Aorta (tissue), 5 donors: ENCODE measurements at regions not wholly inside any gene's neighbourhood (a gene's known extent, or its start where the extent isn't known, plus 50 kb on each side); places are given as distances from the start of the nearest gene placed in this dataset.

Experiments used
- ATAC-seq: fragments of 200-7000 bp; cut with Tn5 transposase; one replicate; pipeline ENCODE4 v1.9.1; 2022; ENCODE audit warnings: moderate library complexity; ENCODE audit not compliant: low FRiP score
- DNase-seq, 2 donors: peaks; one replicate each; pipeline ENCODE4 v3.0.0-alpha.2; 2020
- H3K27ac ChIP-seq, 2 donors: one replicate each; pipeline ENCODE4 v1.5.1; 2013; ENCODE audit warnings: low read length in 2 of 2, mild to moderate bottlenecking in 2 of 2, moderate library complexity in 2 of 2, control low read depth in 1 of 2, inconsistent platforms in 1 of 2, low read depth in 1 of 2
- H3K27me3 ChIP-seq, 2 donors: one replicate each; pipeline ENCODE4 v1.6.1; 2013; ENCODE audit warnings: control low read depth in 1 of 2, low read length in 1 of 2, mild to moderate bottlenecking in 1 of 2, moderate library complexity in 1 of 2; ENCODE audit not compliant: insufficient read depth in 2 of 2, control insufficient read depth in 1 of 2
- H3K36me3 ChIP-seq, 2 donors: one replicate each; pipeline ENCODE4 v1.6.1; 2013; ENCODE audit warnings: control low read depth in 1 of 2, low read length in 1 of 2, mild to moderate bottlenecking in 1 of 2; ENCODE audit not compliant: insufficient read depth in 2 of 2, control insufficient read depth in 1 of 2
- H3K4me1 ChIP-seq, 2 donors: one replicate each; pipeline ENCODE4 v1.6.1; 2013; ENCODE audit warnings: low read length in 2 of 2, control low read depth in 1 of 2, mild to moderate bottlenecking in 1 of 2, moderate library complexity in 1 of 2; ENCODE audit not compliant: insufficient read depth in 2 of 2, control insufficient read depth in 1 of 2
- H3K4me3 ChIP-seq, 2 donors: one replicate each; pipeline ENCODE4 v1.5.1; 2013; ENCODE audit warnings: low read length in 2 of 2, control low read depth in 1 of 2, mild to moderate bottlenecking in 1 of 2
- H3K9me3 ChIP-seq: one replicate; pipeline ENCODE4 v1.6.1; 2013; ENCODE audit warnings: mild to moderate bottlenecking, low read length; ENCODE audit not compliant: control insufficient read depth
- WGBS, 2 donors: extraction: QIAGEN DNeasy Blood & Tissue Kit; methylation state at CpG; one replicate each; pipeline ENCODE4 v1.1.7; 2013; 5-methylcytosine and 5-hydroxymethylcytosine counted together
- intact Hi-C, 2 donors: fragments of 100-400 bp; cut with DNase I; formaldehyde crosslinking; loops; one replicate each; pipeline versions ENCODE4 v1.14.2 to v1.15.0; 2022
- donor health status: healthy with polysubstance abuse.
- donor health status: Bipolar disorder and iron deficiency.
- donor health status: DM: no; HTN: no; CAD: no.
- donor health status: DM: no; HTN: no; CAD: no.
- donor health status: DM: yes; HTN: yes; CAD: no.

GRCh38 chr2:3122525-3122924 lies 255.1 kb downstream of the EIPR1 start:
- Histone ChIP-seq H3K9me3 (no peaks in the 10 kb centered on the region), H3K27me3 (no peaks in the 10 kb centered on the region), H3K36me3 (no peaks in the 10 kb centered on the region), H3K4me3 (no peak overlapping the region), H3K27ac (no peak overlapping the region), H3K4me1 (no peaks in the 10 kb centered on the region)
- 55 to 56% methylated on average over 2 of the region's 2 CpGs for WGBS, 2 donors
- DNase-seq (no peak), ATAC-seq (no peak)
- intact Hi-C loops = no loop called here

- Histone ChIP-seq H3K9me3 (no peaks in the 10 kb centered on the region), H3K4me1 (no peaks in the 10 kb centered on the region), H3K36me3 (no peaks in the 10 kb centered on the region), H3K27me3 (no peaks in the 10 kb centered on the region), H3K27ac (no peak overlapping the region), H3K4me3 (no peak overlapping the region)
- intact Hi-C loops = no loop called here
- WGBS, 2 donors = 89 to 90% methylated on average over 2 of the region's 2 CpGs
- no peak for ATAC-seq
- DNase-seq = no peak
Observed at GRCh38 chr2:3121601-3122000, 256.0 kb downstream of the EIPR1 start.

GRCh38 chr2:3117650-3118216 lies 259.9 kb downstream of the EIPR1 start:
- ATAC-seq (no peak), DNase-seq (no peak)
- Histone ChIP-seq H3K27ac (no peak overlapping the region), H3K9me3 (no peaks in the 10 kb centered on the region), H3K27me3 (no peaks in the 10 kb centered on the region), H3K4me1 (no peaks in the 10 kb centered on the region), H3K36me3 (no peaks in the 10 kb centered on the region), H3K4me3 (no peak overlapping the region)
- intact Hi-C loops = no loop called here
- 56 to 70% methylated on average over 7 of the region's 7 CpGs for WGBS, 2 donors

GRCh38 chr2:3116371-3116770 lies 261.2 kb downstream of the EIPR1 start:
- WGBS, 2 donors = 87% methylated on average over 14 of the region's 14 CpGs
- ATAC-seq (no peak), DNase-seq (no peak)
- Histone ChIP-seq H3K27ac (no peak overlapping the region), H3K36me3 (no peaks in the 10 kb centered on the region), H3K9me3 (no peaks in the 10 kb centered on the region), H3K27me3 (no peaks in the 10 kb centered on the region), H3K4me1 (no peaks in the 10 kb centered on the region), H3K4me3 (no peak overlapping the region)
- intact Hi-C loops = no loop called here

GRCh38 chr2:3115301-3116042 lies 262.1 kb downstream of the EIPR1 start:
- Histone ChIP-seq H3K27ac (no peak overlapping the region), H3K4me3 (no peak overlapping the region), H3K36me3 (no peaks in the 10 kb centered on the region), H3K27me3 (no peaks in the 10 kb centered on the region), H3K4me1 (no peaks in the 10 kb centered on the region), H3K9me3 (no peaks in the 10 kb centered on the region)
- 88 to 89% methylated on average over 13 of the region's 13 CpGs for WGBS, 2 donors
- intact Hi-C loops = no loop called here
- ATAC-seq (no peak), DNase-seq (no peak)

GRCh38 chr2:3114406-3115185 lies 263.0 kb downstream of the EIPR1 start:
- Histone ChIP-seq H3K27ac (no peak overlapping the region), H3K4me1 (no peaks in the 10 kb centered on the region), H3K9me3 (no peaks in the 10 kb centered on the region), H3K36me3 (no peaks in the 10 kb centered on the region), H3K27me3 (no peaks in the 10 kb centered on the region), H3K4me3 (no peak overlapping the region)
- ATAC-seq (no peak), DNase-seq (no peak)
- 82 to 84% methylated on average over 26 of the region's 26 CpGs for WGBS, 2 donors
- intact Hi-C loops = no loop called here

GRCh38 chr2:3113769-3114168 lies 263.8 kb downstream of the EIPR1 start:
- 70 to 83% methylated on average over 6 of the region's 6 CpGs for WGBS, 2 donors
- DNase-seq = no peak

GRCh38 chr2:3113122-3113521 lies 264.5 kb downstream of the EIPR1 start:
- Histone ChIP-seq H3K36me3 (no peaks in the 10 kb centered on the region), H3K9me3 (no peaks in the 10 kb centered on the region), H3K4me1 (no peaks in the 10 kb centered on the region), H3K27me3 (no peaks in the 10 kb centered on the region), H3K4me3 (no peak overlapping the region), H3K27ac (no peak overlapping the region)
- no peak for DNase-seq
- intact Hi-C loops = no loop called here
- no peak for ATAC-seq
- 85 to 90% methylated on average over 10 of the region's 10 CpGs for WGBS, 2 donors

More at GRCh38 chr2:3113769-3114168, 263.8 kb downstream of the EIPR1 start:
- Histone ChIP-seq H3K4me3 (no peak overlapping the region), H3K27me3 (no peaks in the 10 kb centered on the region), H3K36me3 (no peaks in the 10 kb centered on the region), H3K9me3 (no peaks in the 10 kb centered on the region), H3K4me1 (no peaks in the 10 kb centered on the region), H3K27ac (no peak overlapping the region)
- ATAC-seq = no peak
- intact Hi-C loops = no loop called here

GRCh38 chr2:3112553-3112952 lies 265.1 kb downstream of the EIPR1 start:
- Histone ChIP-seq H3K27me3 (no peaks in the 10 kb centered on the region), H3K4me1 (no peaks in the 10 kb centered on the region), H3K9me3 (no peaks in the 10 kb centered on the region), H3K36me3 (no peaks in the 10 kb centered on the region), H3K27ac (no peak overlapping the region), H3K4me3 (no peak overlapping the region)
- ATAC-seq (no peak), DNase-seq (no peak)
- WGBS, 2 donors = 81 to 82% methylated on average over 10 of the region's 10 CpGs
- intact Hi-C loops = no loop called here
